ENCODE measurements at regions not wholly inside any gene's neighbourhood (a gene's known extent, or its start where the extent isn't known, plus 50 kb on each side); places are given as distances from the start of the nearest gene placed in this dataset.
"Not testable (repeated sequence)": the region's sequence is repeated elsewhere in the genome, so short reads cannot be mapped to it uniquely, and the experiment has no call there.

- Histone ChIP-seq H3K4me3 (no peak overlapping the region), H3K4me1 (no peaks in the 10 kb centered on the region), H3K9me3 (peaks cover 0 to 23% (median 15%) of the 10 kb centered on the region in 8 donors), H3K36me3 (no peaks in the 10 kb centered on the region), H3K27ac (no peak overlapping the region), H3K27me3 (replicated peaks in 1 of 7) (no peaks in the 10 kb centered on the region)
- no peak for TF ChIP-seq POLR2A (IDR thresholded peaks at IDR 0.05)
- TF ChIP-seq CTCF (IDR thresholded peaks at IDR 0.05 in 8 of 11, conservative IDR thresholded peaks at IDR 0.05 in 3 of 11), result no peak
- no peak for TF ChIP-seq POLR2AphosphoS5 (IDR thresholded peaks at IDR 0.05)
- 60 to 96% (median 86%) methylated on average over 1 of the region's 1 CpG for WGBS, 5 donors
- intact Hi-C loops (cut with DNase I; ENCODE audit: low total_unique reads), result no loop called here
- DNase-seq, result no peak
Measured at GRCh38 chr12:90209029-90209428, 500.4 kb upstream of the ATP2B1 start.

GRCh38 chr12:90208379-90208778 lies 499.7 kb upstream of the ATP2B1 start:
- DNase-seq; H3K4me1 ChIP-seq; H3K4me3 ChIP-seq; intact Hi-C loops (cut with DNase I; ENCODE audit: low total_unique reads); H3K27me3 ChIP-seq (replicated peaks in 1 of 7); H3K27ac ChIP-seq; H3K36me3 ChIP-seq: not testable (repeated sequence)
- peaks cover 0 to 23% (median 15%) of the 10 kb centered on the region in 8 donors for H3K9me3 ChIP-seq

GRCh38 chr12:90207799-90208198 lies 499.2 kb upstream of the ATP2B1 start:
- Histone ChIP-seq H3K27me3 (replicated peaks in 1 of 7) (no peaks in the 10 kb centered on the region), H3K4me3 (no peak overlapping the region), H3K4me1 (no peaks in the 10 kb centered on the region), H3K9me3 (peaks cover 0 to 23% (median 15%) of the 10 kb centered on the region in 8 donors), H3K27ac (no peak overlapping the region), H3K36me3 (no peaks in the 10 kb centered on the region)
- TF ChIP-seq CTCF (IDR thresholded peaks at IDR 0.05 in 8 of 11, conservative IDR thresholded peaks at IDR 0.05 in 3 of 11), result no peak
- no peak for TF ChIP-seq POLR2A (IDR thresholded peaks at IDR 0.05)
- TF ChIP-seq POLR2AphosphoS5 (IDR thresholded peaks at IDR 0.05), result no peak
- 51 to 86% (median 71%) methylated on average over 3 of the region's 3 CpGs for WGBS, 5 donors
- no peak for DNase-seq
- intact Hi-C loops (cut with DNase I; ENCODE audit: low total_unique reads), result no loop called here

GRCh38 chr12:90205165-90205564 lies 496.5 kb upstream of the ATP2B1 start:
- Histone ChIP-seq H3K4me1 (no peaks in the 10 kb centered on the region), H3K27me3 (replicated peaks in 1 of 7) (no peaks in the 10 kb centered on the region), H3K9me3 (peaks cover 0 to 17% (median 15%) of the 10 kb centered on the region in 8 donors), H3K27ac (no peak overlapping the region), H3K36me3 (no peaks in the 10 kb centered on the region), H3K4me3 (no peak overlapping the region)
- TF ChIP-seq POLR2A (IDR thresholded peaks at IDR 0.05) (no peak), POLR2AphosphoS5 (IDR thresholded peaks at IDR 0.05) (no peak), CTCF (IDR thresholded peaks at IDR 0.05 in 8 of 11, conservative IDR thresholded peaks at IDR 0.05 in 3 of 11) (no peak)
- intact Hi-C loops (cut with DNase I; ENCODE audit: low total_unique reads), result no loop called here
- no peak for DNase-seq
- 80 to 92% (median 86%) methylated on average over 2 of the region's 2 CpGs for WGBS, 5 donors

- Histone ChIP-seq H3K4me1 (peaks cover 0 to 12% (median 0%) of the 10 kb centered on the region in 6 donors), H3K27ac (no peak overlapping the region), H3K9me3 (peaks cover 0 to 2% (median under 1%) of the 10 kb centered on the region in 8 donors), H3K4me3 (no peak overlapping the region), H3K36me3 (no peaks in the 10 kb centered on the region), H3K27me3 (replicated peaks in 1 of 7) (no peaks in the 10 kb centered on the region)
- 93 to 100% (median 98%) methylated on average over 1 of the region's 1 CpG for WGBS, 5 donors
- DNase-seq, result no peak
- intact Hi-C loops (cut with DNase I; ENCODE audit: low total_unique reads), result no loop called here
- TF ChIP-seq CTCF (IDR thresholded peaks at IDR 0.05 in 8 of 11, conservative IDR thresholded peaks at IDR 0.05 in 3 of 11) (no peak), POLR2AphosphoS5 (IDR thresholded peaks at IDR 0.05) (no peak), POLR2A (IDR thresholded peaks at IDR 0.05) (no peak)
Measured at GRCh38 chr12:90203556-90203955, 494.9 kb upstream of the ATP2B1 start.

Data from spleen (tissue), 11 donors.